ENCODE measurements at regions not wholly inside any gene's neighbourhood (a gene's known extent, or its start where the extent isn't known, plus 50 kb on each side); places are given as distances from the start of the nearest gene placed in this dataset.

GRCh38 chr6:141562851-141563763 is 569.6 kb upstream of the GJE1 start:
- peak; percentile 96 for TF ChIP-seq CTCF (IDR thresholded peaks at IDR 0.05)
- no peak for TF ChIP-seq ZFX (IDR thresholded peaks at IDR 0.05; ENCODE audit: borderline replicate concordance)
- H3K27ac ChIP-seq, result peak overlapping the region; percentile 62

- H3K27ac ChIP-seq, result peak overlapping the region; percentile 62
- no peak for TF ChIP-seq CTCF (IDR thresholded peaks at IDR 0.05)
- TF ChIP-seq ZFX (IDR thresholded peaks at IDR 0.05; ENCODE audit: borderline replicate concordance), result no peak
Measured at GRCh38 chr6:141562186-141562811, 570.4 kb upstream of the GJE1 start.

GRCh38 chr6:141561154-141561553 is 571.6 kb upstream of the GJE1 start:
- H3K27ac ChIP-seq, result peak overlapping the region; percentile 62
- TF ChIP-seq ZFX (IDR thresholded peaks at IDR 0.05; ENCODE audit: borderline replicate concordance) (no peak), CTCF (IDR thresholded peaks at IDR 0.05) (no peak)

- no peak for TF ChIP-seq ZFX (IDR thresholded peaks at IDR 0.05; ENCODE audit: borderline replicate concordance)
- TF ChIP-seq CTCF (IDR thresholded peaks at IDR 0.05), result no peak
Measured at GRCh38 chr6:141552463-141552862, 580.3 kb upstream of the GJE1 start.

GRCh38 chr6:141552031-141552430 is 580.7 kb upstream of the GJE1 start:
- peak overlapping the region; percentile 69 for H3K27ac ChIP-seq
- no peak for TF ChIP-seq ZFX (IDR thresholded peaks at IDR 0.05; ENCODE audit: borderline replicate concordance)
- TF ChIP-seq CTCF (IDR thresholded peaks at IDR 0.05), result no peak

More at GRCh38 chr6:141552463-141552862, 580.3 kb upstream of the GJE1 start:
- peak overlapping the region; percentile 69 for H3K27ac ChIP-seq

GRCh38 chr6:141551318-141551717 is 581.4 kb upstream of the GJE1 start:
- H3K27ac ChIP-seq, result peak overlapping the region; percentile 69
- TF ChIP-seq ZFX (IDR thresholded peaks at IDR 0.05; ENCODE audit: borderline replicate concordance) (no peak), CTCF (IDR thresholded peaks at IDR 0.05) (no peak)

GRCh38 chr6:141550471-141550870 is 582.3 kb upstream of the GJE1 start:
- H3K27ac ChIP-seq, result no peak overlapping the region
- TF ChIP-seq CTCF (IDR thresholded peaks at IDR 0.05) (no peak), ZFX (IDR thresholded peaks at IDR 0.05; ENCODE audit: borderline replicate concordance) (no peak)
